DOHH2 (cell line): ENCODE measurements at regions not wholly inside any gene's neighbourhood (a gene's known extent, or its start where the extent isn't known, plus 50 kb on each side); places are given as distances from the start of the nearest gene placed in this dataset.

Source experiments
- CTCF ChIP-seq: fragments of 200-600 bp; sonication (generic); IDR thresholded peaks from one replicate; pipeline ENCODE4 v1.5.1; 2014; ENCODE audit warnings: antibody characterized with exemption, mild to moderate bottlenecking, low read depth, low read length; ENCODE audit not compliant: poor library complexity, severe bottlenecking
- EZH2phosphoT487 ChIP-seq: fragments of 200-600 bp; sonication (generic); IDR thresholded peaks from 2 replicates; pipeline ENCODE4 v1.6.1; 2017; ENCODE audit warnings: borderline replicate concordance, mild to moderate bottlenecking, antibody characterized with exemption, low read length, moderate library complexity, mixed read lengths

- TF ChIP-seq CTCF = no peak
- no peak for TF ChIP-seq EZH2phosphoT487
Measured at GRCh38 chr4:84238247-84239090, 260.6 kb downstream of the NKX6-1 start.
